Mucosa of rectum (tissue), 2 donors: ENCODE measurements at regions not wholly inside any gene's neighbourhood (a gene's known extent, or its start where the extent isn't known, plus 50 kb on each side); places are given as distances from the start of the nearest gene placed in this dataset.
"Not testable (repeated sequence)": the region's sequence is repeated elsewhere in the genome, so short reads cannot be mapped to it uniquely, and the experiment has no call there.

Experiments
- H3K27ac ChIP-seq, 2 donors: one replicate each; pipeline ENCODE4 v1.7.0; 2013; ENCODE audit warnings: inconsistent platforms in 2 of 2, low read depth in 2 of 2, low read length in 2 of 2
- H3K27me3 ChIP-seq, 2 donors: one replicate each; pipeline ENCODE4 v1.7.0; 2013; ENCODE audit warnings: low read length in 2 of 2; ENCODE audit not compliant: control insufficient read depth in 2 of 2, insufficient read depth in 2 of 2
- H3K36me3 ChIP-seq, 2 donors: one replicate each; pipeline ENCODE4 v1.7.0; 2013; ENCODE audit warnings: low read length in 2 of 2; ENCODE audit not compliant: control insufficient read depth in 2 of 2, insufficient read depth in 2 of 2
- H3K4me1 ChIP-seq, 2 donors: one replicate each; pipeline ENCODE4 v1.7.0; 2013; ENCODE audit warnings: low read length in 2 of 2, mild to moderate bottlenecking in 1 of 2; ENCODE audit not compliant: control insufficient read depth in 2 of 2, insufficient read depth in 2 of 2
- H3K4me3 ChIP-seq, 2 donors: one replicate each; pipeline ENCODE4 v1.7.0; 2013; ENCODE audit warnings: low read length in 2 of 2
- H3K9ac ChIP-seq, 2 donors: one replicate each; pipeline ENCODE4 v1.7.0; 2013; ENCODE audit warnings: low read length in 2 of 2, low read depth in 1 of 2, mild to moderate bottlenecking in 1 of 2
- H3K9me3 ChIP-seq, 2 donors: one replicate each; pipeline ENCODE4 v1.7.0; 2013; ENCODE audit warnings: low read length in 2 of 2; ENCODE audit not compliant: control insufficient read depth in 2 of 2
- donor health status: healthy.
- donor health status: Normal muscosa, but diverticular disease.

DNA sequence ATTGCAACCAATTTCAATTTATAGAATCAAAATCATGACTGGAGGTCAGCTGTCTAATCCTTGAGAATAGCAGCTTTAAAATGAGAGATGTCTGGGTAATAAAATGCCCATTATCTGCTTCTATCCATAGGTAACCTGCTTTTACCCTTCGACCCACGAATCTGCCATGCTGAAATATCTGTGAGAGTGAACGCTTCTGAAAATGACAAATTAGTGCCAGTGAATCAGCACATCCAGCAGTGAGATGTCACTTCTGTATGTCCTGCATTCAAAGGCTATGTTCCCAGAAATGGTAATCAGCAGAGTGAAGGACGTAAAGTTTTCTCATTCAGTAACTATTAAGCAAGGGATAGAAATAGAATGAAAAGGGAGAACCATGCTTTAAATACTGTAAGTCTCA lies 532.4 kb upstream of the ITGA1 start:
- no peak overlapping the region for H3K4me3 ChIP-seq

DNA sequence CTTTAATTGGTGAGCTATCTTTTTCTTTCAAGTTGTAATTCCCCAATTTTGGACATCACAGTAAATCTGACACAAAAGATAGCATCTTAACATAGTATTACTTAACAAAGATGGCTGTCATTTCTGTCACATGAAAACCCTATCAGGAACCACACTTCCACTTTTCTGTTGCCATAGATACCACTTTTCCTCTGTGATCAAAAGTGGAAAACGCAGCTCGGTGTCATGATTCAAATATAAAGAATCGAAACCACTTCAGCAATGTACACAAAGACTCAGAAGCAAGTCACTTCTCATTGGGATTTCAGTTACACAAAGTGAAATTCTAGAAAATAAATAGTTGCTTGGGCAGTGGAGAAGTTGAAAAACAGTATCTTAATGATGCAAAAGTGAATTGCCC lies 524.9 kb upstream of the ITGA1 start:
- Histone ChIP-seq H3K36me3 (no peaks in the 10 kb centered on the region), H3K4me3 (no peak overlapping the region), H3K27ac (no peak overlapping the region), H3K4me1 (no peaks in the 10 kb centered on the region), H3K9me3 (no peaks in the 10 kb centered on the region), H3K9ac (no peak overlapping the region), H3K27me3 (no peaks in the 10 kb centered on the region)

More for the DNA sequence above, 532.4 kb upstream of the ITGA1 start:
- Histone ChIP-seq H3K27ac (no peak overlapping the region), H3K36me3 (no peaks in the 10 kb centered on the region), H3K4me1 (no peaks in the 10 kb centered on the region), H3K9ac (no peak overlapping the region), H3K27me3 (no peaks in the 10 kb centered on the region), H3K9me3 (no peaks in the 10 kb centered on the region)

DNA sequence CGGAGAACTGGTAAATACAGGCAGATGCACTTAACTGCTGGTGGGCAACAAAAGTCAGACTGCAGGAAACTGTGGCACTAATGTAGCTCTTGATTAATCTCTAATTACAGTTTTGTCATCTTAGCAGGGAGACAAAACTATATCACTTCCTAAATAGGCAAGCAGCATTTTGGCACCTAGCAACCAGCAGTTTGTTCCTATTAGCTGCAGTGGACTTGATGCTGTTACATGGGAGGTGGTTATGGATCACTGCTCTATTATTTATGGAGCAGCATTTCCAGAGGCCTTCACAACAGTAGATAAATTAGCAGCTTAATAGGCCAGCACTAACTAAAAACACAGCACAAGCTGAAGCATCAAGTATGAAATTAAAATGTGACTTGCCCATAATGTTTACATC lies 518.3 kb upstream of the ITGA1 start:
- H3K4me1 ChIP-seq: no peaks in the 10 kb centered on the region
- H3K27me3 ChIP-seq: no peaks in the 10 kb centered on the region
- no peaks in the 10 kb centered on the region for H3K36me3 ChIP-seq
- H3K9ac ChIP-seq: no peak overlapping the region
- no peak overlapping the region for H3K4me3 ChIP-seq
- no peaks in the 10 kb centered on the region for H3K9me3 ChIP-seq
- no peak overlapping the region for H3K27ac ChIP-seq

DNA sequence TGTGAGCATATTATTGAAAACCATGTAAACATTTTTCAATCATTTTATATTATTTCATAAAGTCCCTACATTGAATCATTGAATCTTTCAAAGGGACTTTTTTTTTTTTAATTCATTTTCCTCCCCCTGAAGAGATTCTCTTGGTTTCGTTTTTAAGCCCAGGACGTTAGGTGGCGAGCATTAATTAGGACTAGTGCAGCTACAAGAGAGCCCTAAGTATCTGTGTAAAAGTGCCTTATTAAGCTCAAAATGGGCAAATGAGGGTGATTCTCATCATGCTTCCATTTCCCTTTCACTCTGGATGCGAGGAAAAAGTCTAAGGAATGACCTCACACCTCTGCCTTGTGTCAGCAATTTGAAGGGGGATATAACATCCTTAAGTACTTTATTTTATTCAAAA lies 517.9 kb upstream of the ITGA1 start:
- peak overlapping the region in 1 of 2 donors; percentile 32 for H3K4me3 ChIP-seq
- H3K9me3 ChIP-seq: no peaks in the 10 kb centered on the region
- no peak overlapping the region for H3K9ac ChIP-seq

DNA sequence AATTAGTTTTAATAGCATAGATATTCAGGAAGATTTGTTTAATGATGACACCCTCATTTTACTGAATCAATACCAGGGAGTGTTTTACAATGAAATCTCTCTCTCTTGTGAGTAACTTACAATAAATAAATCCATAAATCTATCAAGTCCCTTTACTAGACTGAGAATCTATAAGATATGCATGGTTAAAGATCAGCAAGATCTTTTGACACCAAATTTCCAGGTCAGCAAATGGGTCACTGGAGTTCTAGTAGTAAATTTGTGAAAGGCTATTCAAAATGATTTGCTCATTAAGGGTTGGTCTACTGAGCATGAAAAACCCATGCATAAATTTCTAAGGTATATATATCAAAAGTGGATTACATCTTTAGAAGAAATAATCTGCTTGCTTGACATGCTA lies 512.1 kb upstream of the ITGA1 start:
- H3K27me3 ChIP-seq: no peaks in the 10 kb centered on the region
- no peaks in the 10 kb centered on the region for H3K36me3 ChIP-seq
- no peak overlapping the region for H3K9ac ChIP-seq
- H3K27ac ChIP-seq: no peak overlapping the region
- no peaks in the 10 kb centered on the region for H3K9me3 ChIP-seq
- no peak overlapping the region for H3K4me3 ChIP-seq
- no peaks in the 10 kb centered on the region for H3K4me1 ChIP-seq

More for the DNA sequence above, 517.9 kb upstream of the ITGA1 start:
- Histone ChIP-seq H3K36me3 (no peaks in the 10 kb centered on the region), H3K27ac (no peak overlapping the region), H3K27me3 (no peaks in the 10 kb centered on the region), H3K4me1 (no peaks in the 10 kb centered on the region)

DNA sequence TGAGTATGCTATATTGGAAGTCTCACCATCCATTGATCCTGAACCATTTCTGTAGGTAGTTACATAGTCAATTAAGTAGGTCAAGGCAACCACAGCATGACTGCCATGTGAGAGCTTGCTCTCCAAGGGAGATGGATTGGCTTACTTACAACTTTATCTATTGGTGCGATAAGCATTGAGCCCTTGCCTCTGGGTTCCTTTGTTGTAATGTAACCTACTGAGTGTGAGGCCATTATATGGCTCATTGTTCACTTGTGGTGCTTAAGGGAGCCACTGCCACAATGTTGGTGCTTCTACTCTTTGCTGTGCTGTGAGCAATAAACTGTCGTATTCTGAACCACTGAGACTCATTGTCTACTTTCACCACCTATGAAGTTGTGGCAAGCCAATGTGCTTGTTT lies 510.6 kb upstream of the ITGA1 start:
- H3K27ac ChIP-seq: no peak overlapping the region
- no peak overlapping the region for H3K9ac ChIP-seq
- H3K4me1 ChIP-seq: no peaks in the 10 kb centered on the region
- no peak overlapping the region for H3K4me3 ChIP-seq
- H3K9me3 ChIP-seq: no peaks in the 10 kb centered on the region
- H3K27me3 ChIP-seq: no peaks in the 10 kb centered on the region
- no peaks in the 10 kb centered on the region for H3K36me3 ChIP-seq

DNA sequence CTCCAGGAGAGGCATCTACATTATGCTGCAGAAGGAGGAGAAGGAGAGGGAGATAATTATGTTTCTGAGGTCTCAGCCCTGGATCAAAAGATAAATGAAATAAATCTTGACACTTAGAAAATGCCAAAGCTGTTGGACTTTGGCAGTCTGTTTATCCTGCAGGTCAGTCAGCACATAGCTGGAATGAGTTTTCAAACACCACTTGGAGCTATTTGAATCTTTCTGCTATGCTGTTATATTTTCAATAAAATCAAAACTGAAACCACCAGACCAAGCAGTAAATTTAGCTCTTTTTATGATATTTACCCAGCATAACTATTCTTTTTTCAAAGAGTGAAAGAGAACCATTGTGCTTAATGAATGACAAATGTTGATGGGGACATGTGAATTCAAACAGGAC lies 505.1 kb upstream of the ITGA1 start:
- Histone ChIP-seq H3K4me1 (no peaks in the 10 kb centered on the region), H3K9me3 (no peaks in the 10 kb centered on the region), H3K27ac (no peak overlapping the region), H3K36me3 (no peaks in the 10 kb centered on the region), H3K4me3 (no peak overlapping the region), H3K27me3 (no peaks in the 10 kb centered on the region), H3K9ac (no peak overlapping the region)

DNA sequence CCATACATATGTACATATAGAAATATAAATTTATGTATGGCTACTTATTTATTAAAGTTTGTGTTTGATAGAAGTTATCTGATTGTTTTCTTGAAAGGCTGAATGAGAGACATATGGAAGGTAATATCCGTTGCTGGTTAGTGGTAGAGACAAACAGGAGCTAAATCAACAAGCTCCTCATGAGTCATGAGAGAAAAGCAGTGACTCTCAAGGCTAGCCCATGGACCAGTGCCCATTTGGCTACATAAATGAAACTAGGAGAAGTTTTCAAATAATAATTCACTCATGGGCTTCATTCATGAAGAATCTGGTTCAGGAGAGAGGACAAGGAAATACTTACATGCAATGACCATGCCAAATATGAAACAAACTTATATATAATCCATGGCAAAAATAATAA lies 504.5 kb upstream of the ITGA1 start:
- no peaks in the 10 kb centered on the region for H3K9me3 ChIP-seq

DNA sequence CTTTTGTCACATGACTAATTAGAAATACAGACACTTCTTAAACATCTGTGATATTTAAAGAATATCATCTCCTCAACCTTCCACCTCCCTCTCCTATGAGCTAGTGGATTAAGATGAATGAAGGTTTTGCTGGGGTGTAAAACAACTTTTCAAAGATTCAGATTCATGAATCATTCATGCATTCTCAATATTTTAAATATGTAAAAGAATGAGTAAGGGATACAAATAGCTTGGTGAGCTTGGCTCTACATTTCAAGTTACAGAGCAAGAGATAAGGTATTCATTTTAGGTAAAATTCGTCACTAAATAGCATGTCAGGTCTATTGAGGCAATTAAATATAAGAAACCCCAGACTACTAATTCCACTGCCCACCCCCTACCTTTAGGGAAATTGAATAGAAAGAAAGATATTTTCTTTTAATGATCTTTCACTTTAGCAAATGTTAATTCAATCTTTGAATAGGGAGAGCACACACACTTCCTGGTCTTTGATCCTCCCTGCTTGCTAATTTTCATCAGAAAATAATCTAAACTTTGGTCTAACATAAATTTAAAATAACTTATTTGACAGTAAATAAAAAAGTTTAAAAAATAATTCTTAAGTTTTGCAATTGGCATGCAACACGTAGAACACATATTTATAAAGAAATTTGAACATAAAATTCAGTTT lies 486.9 kb upstream of the ITGA1 start:
- Histone ChIP-seq H3K9ac (no peak overlapping the region), H3K9me3 (no peaks in the 10 kb centered on the region), H3K4me3 (no peak overlapping the region), H3K36me3 (no peaks in the 10 kb centered on the region), H3K4me1 (no peaks in the 10 kb centered on the region), H3K27me3 (no peaks in the 10 kb centered on the region), H3K27ac (no peak overlapping the region)

More for the DNA sequence above, 504.5 kb upstream of the ITGA1 start:
- H3K27ac ChIP-seq: no peak overlapping the region
- no peaks in the 10 kb centered on the region for H3K27me3 ChIP-seq
- no peaks in the 10 kb centered on the region for H3K36me3 ChIP-seq
- no peak overlapping the region for H3K4me3 ChIP-seq
- no peak overlapping the region for H3K9ac ChIP-seq
- no peaks in the 10 kb centered on the region for H3K4me1 ChIP-seq

DNA sequence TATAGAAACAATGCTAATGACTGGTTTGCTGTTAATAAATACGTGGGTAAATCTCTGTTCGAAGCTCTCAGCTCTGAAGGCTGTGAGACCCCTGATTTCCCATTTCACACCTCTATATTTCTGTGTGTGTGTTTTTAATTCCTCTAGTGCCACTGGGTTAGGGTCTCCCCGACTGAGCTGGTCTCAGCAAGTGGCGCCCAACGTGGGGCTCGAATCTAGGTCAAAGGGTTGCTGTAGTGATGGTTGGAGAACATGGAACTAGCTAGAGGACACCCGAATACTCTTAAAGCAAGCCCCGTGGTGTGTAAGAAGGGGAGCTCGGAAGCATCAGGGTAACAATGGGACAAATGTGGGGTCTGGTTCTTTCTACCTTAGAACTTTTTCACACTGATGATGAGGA lies 482.9 kb upstream of the ITGA1 start:
- not testable (repeated sequence) for H3K36me3 ChIP-seq, H3K4me3 ChIP-seq, H3K27me3 ChIP-seq, H3K27ac ChIP-seq, H3K4me1 ChIP-seq, H3K9me3 ChIP-seq, H3K9ac ChIP-seq
